ENCODE measurements at regions not wholly inside any gene's neighbourhood (a gene's known extent, or its start where the extent isn't known, plus 50 kb on each side); places are given as distances from the start of the nearest gene placed in this dataset.
"Not testable (repeated sequence)": the region's sequence is repeated elsewhere in the genome, so short reads cannot be mapped to it uniquely, and the experiment has no call there.

DNA sequence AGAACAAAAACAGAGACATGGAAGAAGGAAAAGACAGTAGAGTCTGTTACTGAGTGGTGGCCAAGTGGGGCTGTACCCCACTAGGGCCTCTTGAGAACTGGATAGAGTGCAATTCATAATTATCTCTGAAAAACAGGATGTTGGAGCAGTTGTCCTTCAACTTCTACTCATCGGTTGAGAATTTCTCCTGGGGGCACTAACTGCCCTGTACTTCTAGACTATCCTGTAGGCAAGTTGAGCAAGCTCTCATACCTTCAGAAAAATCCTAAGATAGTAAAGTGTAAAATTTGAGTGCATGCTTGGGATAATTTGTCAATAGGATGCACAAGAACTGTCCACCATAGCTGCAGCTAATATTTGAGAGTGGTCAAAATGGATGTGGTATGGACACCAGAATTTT, 179.7 kb upstream of the CNKSR2 start:
- TF ChIP-seq, protein P1, sequence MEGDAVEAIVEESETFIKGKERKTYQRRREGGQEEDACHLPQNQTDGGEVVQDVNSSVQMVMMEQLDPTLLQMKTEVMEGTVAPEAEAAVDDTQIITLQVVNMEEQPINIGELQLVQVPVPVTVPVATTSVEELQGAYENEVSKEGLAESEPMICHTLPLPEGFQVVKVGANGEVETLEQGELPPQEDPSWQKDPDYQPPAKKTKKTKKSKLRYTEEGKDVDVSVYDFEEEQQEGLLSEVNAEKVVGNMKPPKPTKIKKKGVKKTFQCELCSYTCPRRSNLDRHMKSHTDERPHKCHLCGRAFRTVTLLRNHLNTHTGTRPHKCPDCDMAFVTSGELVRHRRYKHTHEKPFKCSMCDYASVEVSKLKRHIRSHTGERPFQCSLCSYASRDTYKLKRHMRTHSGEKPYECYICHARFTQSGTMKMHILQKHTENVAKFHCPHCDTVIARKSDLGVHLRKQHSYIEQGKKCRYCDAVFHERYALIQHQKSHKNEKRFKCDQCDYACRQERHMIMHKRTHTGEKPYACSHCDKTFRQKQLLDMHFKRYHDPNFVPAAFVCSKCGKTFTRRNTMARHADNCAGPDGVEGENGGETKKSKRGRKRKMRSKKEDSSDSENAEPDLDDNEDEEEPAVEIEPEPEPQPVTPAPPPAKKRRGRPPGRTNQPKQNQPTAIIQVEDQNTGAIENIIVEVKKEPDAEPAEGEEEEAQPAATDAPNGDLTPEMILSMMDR (IDR thresholded peaks at IDR 0.05; ENCODE audit: insufficient read depth, low read depth, low read length) = no peak
- DNase-seq (ENCODE audit: low read depth) = no peak
- H3K4me3 ChIP-seq (ENCODE audit: low read depth, low read length) = no peak overlapping the region

DNA sequence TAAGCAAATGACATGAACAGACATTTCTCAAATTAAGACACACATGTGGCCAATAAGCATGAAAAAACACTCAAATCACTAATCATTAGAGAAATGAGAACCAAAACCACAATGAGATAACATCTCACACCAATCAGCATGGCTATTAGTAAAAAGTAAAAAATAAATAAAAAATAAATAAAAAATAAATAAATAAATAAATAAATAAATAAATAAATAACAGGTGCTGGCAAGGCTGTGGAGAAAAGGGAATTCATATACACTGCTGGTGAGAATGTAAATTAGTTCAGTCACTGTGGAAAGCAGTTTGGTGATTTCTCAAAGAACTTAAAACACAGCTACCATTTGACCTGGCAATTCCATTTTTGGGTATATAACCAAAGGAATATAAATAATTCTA, 167.1 kb upstream of the CNKSR2 start:
- H3K4me3 ChIP-seq (ENCODE audit: low read depth, low read length) = no peak overlapping the region
- TF ChIP-seq, protein P1 (IDR thresholded peaks at IDR 0.05; ENCODE audit: insufficient read depth, low read depth, low read length) = no peak
- no peak for DNase-seq (ENCODE audit: low read depth)

DNA sequence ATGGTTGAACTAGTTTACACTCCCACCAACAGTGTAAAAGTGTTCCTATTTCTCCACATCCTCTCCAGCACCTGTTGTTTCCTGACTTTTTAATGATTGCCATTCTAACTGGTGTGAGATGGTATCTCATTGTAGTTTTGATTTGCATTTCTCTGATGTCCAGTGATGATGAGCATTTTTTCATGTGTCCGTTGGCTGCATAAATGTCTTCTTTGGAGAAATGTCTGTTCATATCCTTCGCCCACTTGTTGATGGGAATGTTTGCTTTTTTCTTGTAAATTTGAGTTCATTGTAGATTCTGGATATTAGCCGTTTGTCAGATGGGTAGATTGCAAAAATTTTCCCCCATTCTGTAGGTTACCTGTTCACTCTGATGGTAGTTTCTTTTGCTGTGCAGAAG, 155.0 kb upstream of the CNKSR2 start:
- DNase-seq (ENCODE audit: low read depth); H3K4me3 ChIP-seq (ENCODE audit: low read depth, low read length): not testable (repeated sequence)

- TF ChIP-seq, protein P1 (IDR thresholded peaks at IDR 0.05; ENCODE audit: insufficient read depth, low read depth, low read length) = no peak
- no peak for DNase-seq (ENCODE audit: low read depth)
These were observed 148.6 kb upstream of the CNKSR2 start for GRCh38 chrX:21225643-21226042.

GRCh38 chrX:21228974-21229373, 145.2 kb upstream of the CNKSR2 start:
- H3K4me3 ChIP-seq (ENCODE audit: low read depth, low read length); DNase-seq (ENCODE audit: low read depth): not testable (repeated sequence)

More at GRCh38 chrX:21225643-21226042, 148.6 kb upstream of the CNKSR2 start:
- no peak overlapping the region for H3K4me3 ChIP-seq (ENCODE audit: low read depth, low read length)

DNA sequence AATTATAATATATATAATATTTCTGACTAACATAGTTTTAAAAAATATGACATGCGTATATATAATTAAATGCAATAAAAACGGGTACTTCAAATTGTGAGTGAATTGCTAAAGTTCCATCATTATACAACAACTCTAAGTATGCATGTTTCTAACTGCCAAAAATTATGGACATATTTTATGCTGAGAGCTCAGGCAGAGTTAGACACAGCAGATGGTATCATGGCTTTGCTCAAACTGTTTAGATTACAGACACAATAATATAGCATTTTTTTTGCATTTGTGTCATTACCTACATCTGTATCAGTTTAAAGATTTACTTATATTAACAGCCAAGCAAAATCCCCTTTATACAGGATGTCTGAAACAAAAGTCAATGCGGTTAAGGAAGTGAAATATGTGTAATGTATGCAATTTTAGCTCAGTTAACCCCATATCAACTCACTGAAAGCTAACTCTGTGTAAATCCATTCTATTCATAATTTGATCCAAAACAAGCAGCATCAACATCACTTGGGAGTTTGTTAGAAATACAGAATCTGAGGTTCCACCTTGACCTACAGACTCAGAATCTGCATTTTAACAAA, 119.1 kb upstream of the CNKSR2 start:
- TF ChIP-seq, protein P1 (IDR thresholded peaks at IDR 0.05; ENCODE audit: insufficient read depth, low read depth, low read length) = no peak
- no peak for DNase-seq (ENCODE audit: low read depth)
- H3K4me3 ChIP-seq (ENCODE audit: low read depth, low read length) = no peak overlapping the region

DNA sequence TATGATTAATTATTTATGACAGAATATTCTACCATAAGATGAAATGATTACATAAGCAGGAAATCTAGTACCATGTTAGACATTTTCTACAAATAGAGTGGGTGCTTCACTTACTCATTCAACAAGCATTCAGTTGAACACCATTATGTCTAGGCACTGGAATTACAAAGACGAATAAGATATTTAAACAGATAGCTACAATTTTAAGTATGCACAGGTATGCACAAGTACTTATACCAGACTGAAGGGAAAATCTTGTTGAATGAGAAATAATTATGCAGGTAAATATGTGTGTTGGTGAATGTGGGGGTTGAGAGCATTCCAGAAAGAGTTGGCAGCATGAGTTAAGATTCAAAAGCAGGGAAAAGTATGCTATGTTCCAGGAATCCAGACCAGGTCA, 107.3 kb upstream of the CNKSR2 start:
- no peak overlapping the region for H3K4me3 ChIP-seq (ENCODE audit: low read depth, low read length)

More for the DNA sequence above, 107.3 kb upstream of the CNKSR2 start:
- TF ChIP-seq, protein P1 (IDR thresholded peaks at IDR 0.05; ENCODE audit: insufficient read depth, low read depth, low read length) = no peak
- no peak for DNase-seq (ENCODE audit: low read depth)

Data from fibroblast of villous mesenchyme (primary cell).